HG03439 (cell line): ENCODE measurements at regions not wholly inside any gene's neighbourhood (a gene's known extent, or its start where the extent isn't known, plus 50 kb on each side); places are given as distances from the start of the nearest gene placed in this dataset.

Experiments used
- ATAC-seq: cut with Tn5 transposase; IDR thresholded peaks from one replicate; pipeline ENCODE4 v1.9.1; 2021; ENCODE audit warnings: mild to moderate bottlenecking, moderate library complexity; ENCODE audit not compliant: unreplicated experiment

GRCh38 chr10:90440870-90441269, 417.0 kb downstream of the HTR7 start:
- no peak for ATAC-seq

- ATAC-seq, result no peak
Measured at GRCh38 chr10:90443342-90443741, 414.5 kb downstream of the HTR7 start.

- ATAC-seq, result no peak
Measured at GRCh38 chr10:90447831-90448230, 410.0 kb downstream of the HTR7 start.

- no peak for ATAC-seq
Measured at GRCh38 chr10:90450797-90451196, 407.0 kb downstream of the HTR7 start.

GRCh38 chr10:90451283-90451682, 406.6 kb downstream of the HTR7 start:
- no peak for ATAC-seq

- ATAC-seq, result no peak
Measured at GRCh38 chr10:90458054-90458453, 399.8 kb downstream of the HTR7 start.

GRCh38 chr10:90458571-90458970, 399.3 kb downstream of the HTR7 start:
- ATAC-seq, result no peak

GRCh38 chr10:90461437-90462155, 396.2 kb downstream of the HTR7 start:
- no peak for ATAC-seq

GRCh38 chr10:90462749-90463470, 394.9 kb downstream of the HTR7 start:
- no peak for ATAC-seq

GRCh38 chr10:90464329-90464728, 393.5 kb downstream of the HTR7 start:
- no peak for ATAC-seq

- no peak for ATAC-seq
Measured at GRCh38 chr10:90470966-90471365, 386.9 kb downstream of the HTR7 start.

GRCh38 chr10:90480466-90480865, 377.4 kb downstream of the HTR7 start:
- ATAC-seq, result no peak

- no peak for ATAC-seq
Measured at GRCh38 chr10:90481326-90481923, 376.4 kb downstream of the HTR7 start.

GRCh38 chr10:90484518-90484917, 373.3 kb downstream of the HTR7 start:
- ATAC-seq, result no peak

- no peak for ATAC-seq
Measured at GRCh38 chr10:90494183-90494582, 363.7 kb downstream of the HTR7 start.

GRCh38 chr10:90504172-90504571, 353.7 kb downstream of the HTR7 start:
- no peak for ATAC-seq

- no peak for ATAC-seq
Measured at GRCh38 chr10:90526721-90527120, 331.1 kb downstream of the HTR7 start.

GRCh38 chr10:90530521-90530920, 327.3 kb downstream of the HTR7 start:
- no peak for ATAC-seq

- no peak for ATAC-seq
Measured at GRCh38 chr10:90557385-90557784, 300.5 kb downstream of the HTR7 start.

GRCh38 chr10:90560331-90560730, 297.5 kb downstream of the HTR7 start:
- ATAC-seq, result no peak

- no peak for ATAC-seq
Measured at GRCh38 chr10:90561666-90562065, 296.2 kb downstream of the HTR7 start.
